Neural cell (in vitro differentiated cells): ENCODE measurements at regions not wholly inside any gene's neighbourhood (a gene's known extent, or its start where the extent isn't known, plus 50 kb on each side); places are given as distances from the start of the nearest gene placed in this dataset.

Source experiments
- H2AFZ ChIP-seq: fragments of 200-600, 300-800 bp; sonication (generic), shearing (Covaris generic); 2 replicates; pipeline ENCODE4 v1.6.0; 2014; ENCODE audit warnings: low read depth, mild to moderate bottlenecking, antibody characterized with exemption, low read length, moderate library complexity
- H3F3A ChIP-seq: fragments of 200-600 bp; shearing (Covaris generic); 2 replicates; pipeline ENCODE4 v1.6.1; 2016; ENCODE audit warnings: mild to moderate bottlenecking, moderate library complexity, mixed read lengths, antibody characterized with exemption, low read length; ENCODE audit not compliant: insufficient read depth, poor library complexity, severe bottlenecking
- H3K27ac ChIP-seq: fragments of 200-600, 300-800 bp; sonication (generic), shearing (Covaris generic); 2 replicates; pipeline ENCODE4 v1.5.1; 2014; ENCODE audit warnings: mild to moderate bottlenecking, low read length, moderate library complexity
- H3K27me3 ChIP-seq: fragments of 300-800, 200-600 bp; sonication (generic), shearing (Covaris generic); 2 replicates; pipeline ENCODE4 v1.6.0; 2014; ENCODE audit warnings: mild to moderate bottlenecking, low read depth, low read length, moderate library complexity; ENCODE audit not compliant: insufficient read depth
- H3K36me3 ChIP-seq: fragments of 300-800, 200-600 bp; sonication (generic), shearing (Covaris generic); 2 replicates; pipeline ENCODE4 v1.5.1; 2014; ENCODE audit warnings: mild to moderate bottlenecking, antibody characterized with exemption, low read length, moderate library complexity; ENCODE audit not compliant: insufficient read depth
- H3K4me2 ChIP-seq: fragments of 300-800, 200-600 bp; sonication (generic), shearing (Covaris generic); 2 replicates; pipeline ENCODE4 v1.6.0; 2014; ENCODE audit warnings: mild to moderate bottlenecking, low read length
- H3K4me3 ChIP-seq: fragments of 300-800, 200-600 bp; sonication (generic), shearing (Covaris generic); 2 replicates; pipeline ENCODE4 v1.5.1; 2014; ENCODE audit warnings: mild to moderate bottlenecking, low read length, moderate library complexity
- H3K79me2 ChIP-seq: fragments of 200-600 bp; shearing (Covaris generic); replicated peaks from 2 replicates; pipeline ENCODE4 v1.6.0; 2014; ENCODE audit warnings: mild to moderate bottlenecking, low read length, moderate library complexity; ENCODE audit not compliant: insufficient read depth
- H3K9ac ChIP-seq: fragments of 300-800, 200-600 bp; sonication (generic), shearing (Covaris generic); 2 replicates; pipeline ENCODE4 v1.6.1; 2016; ENCODE audit warnings: mild to moderate bottlenecking, low read length, mixed read lengths
- H3K9me2 ChIP-seq: fragments of 200-600 bp; shearing (Covaris generic); 2 replicates; pipeline ENCODE4 v1.6.1; 2016; ENCODE audit warnings: mild to moderate bottlenecking, low read length, mixed read lengths; ENCODE audit not compliant: insufficient read depth
- H3K9me3 ChIP-seq: fragments of 200-600, 300-800 bp; sonication (generic), shearing (Covaris generic); 2 replicates; pipeline ENCODE4 v1.6.1; 2016; ENCODE audit warnings: mild to moderate bottlenecking, mixed run types, low read length, moderate library complexity, mixed read lengths
- H4K20me1 ChIP-seq: fragments of 200-600 bp; shearing (Covaris generic); 2 replicates; pipeline ENCODE4 v1.6.1; 2016; ENCODE audit warnings: mild to moderate bottlenecking, mixed run types; ENCODE audit not compliant: insufficient read depth
- CTCF ChIP-seq: fragments of 450-650 bp; IDR thresholded peaks from 2 replicates; pipeline ENCODE4 v1.5.1; 2014; ENCODE audit warnings: antibody characterized with exemption, mild to moderate bottlenecking, moderate library complexity; ENCODE audit not compliant: poor library complexity, severe bottlenecking
- EP300 ChIP-seq: fragments of 450-650 bp; conservative IDR thresholded peaks from 2 replicates; pipeline ENCODE4 v1.6.1; 2014; ENCODE audit warnings: antibody characterized with exemption, mild to moderate bottlenecking, moderate library complexity; ENCODE audit not compliant: poor library complexity, severe bottlenecking
- EZH2 ChIP-seq: fragments of 200-600, 300-800 bp; shearing (Covaris generic), sonication (generic); IDR thresholded peaks from 2 replicates; pipeline ENCODE4 v1.6.1; 2014; ENCODE audit warnings: antibody characterized with exemption, low read length, borderline replicate concordance, mild to moderate bottlenecking; ENCODE audit not compliant: insufficient read depth, poor library complexity, severe bottlenecking
- MXI1 ChIP-seq: fragments of 450-650 bp; conservative IDR thresholded peaks from 2 replicates; pipeline ENCODE4 v1.6.1; 2014; ENCODE audit warnings: antibody characterized with exemption, mild to moderate bottlenecking; ENCODE audit not compliant: poor library complexity, severe bottlenecking
- POLR2AphosphoS5 ChIP-seq: IDR thresholded peaks from 2 replicates; pipeline ENCODE4 v1.6.1; 2012
- RAD21 ChIP-seq: fragments of 450-650 bp; conservative IDR thresholded peaks from 2 replicates; pipeline ENCODE4 v1.6.1; 2014; ENCODE audit warnings: antibody characterized with exemption, mild to moderate bottlenecking, moderate library complexity
- REST ChIP-seq: IDR thresholded peaks from 2 replicates; pipeline ENCODE4 v1.6.1; 2012; ENCODE audit warnings: borderline replicate concordance
- SMC3 ChIP-seq: fragments of 450-650 bp; conservative IDR thresholded peaks from 2 replicates; pipeline ENCODE4 v1.6.1; 2014; ENCODE audit warnings: antibody characterized with exemption, mild to moderate bottlenecking, moderate library complexity; ENCODE audit not compliant: poor library complexity
- TAF1 ChIP-seq: IDR thresholded peaks from 2 replicates; pipeline ENCODE4 v1.6.1; 2012; ENCODE audit warnings: low read depth

- Histone ChIP-seq H3K9me2 (no peaks in the 10 kb centered on the region), H2AFZ (no peak overlapping the region), H3K79me2 (no peaks in the 10 kb centered on the region), H3K36me3 (no peaks in the 10 kb centered on the region), H3K9ac (no peak overlapping the region), H3F3A (no peaks in the 10 kb centered on the region), H3K4me3 (no peak overlapping the region), H3K27ac (no peak overlapping the region), H3K4me2 (no peak overlapping the region), H4K20me1 (no peaks in the 10 kb centered on the region), H3K27me3 (no peaks in the 10 kb centered on the region), H3K9me3 (no peaks in the 10 kb centered on the region)
- TF ChIP-seq EZH2 (no peak), SMC3 (no peak), MXI1 (no peak), TAF1 (no peak), POLR2AphosphoS5 (no peak), CTCF (no peak), EP300 (no peak), RAD21 (no peak), REST (no peak)
These were observed 79.2 kb downstream of the UNC5CL start for GRCh38 chr6:40959781-40960327.

- no peaks in the 10 kb centered on the region for H4K20me1 ChIP-seq
- no peak overlapping the region for H3K4me3 ChIP-seq
- H3K4me2 ChIP-seq: no peak overlapping the region
- no peaks in the 10 kb centered on the region for H3F3A ChIP-seq
- H3K9ac ChIP-seq: no peak overlapping the region
- no peak for TF ChIP-seq EP300
- TF ChIP-seq POLR2AphosphoS5: no peak
- no peak for TF ChIP-seq REST
- no peak for TF ChIP-seq EZH2
- no peak for TF ChIP-seq TAF1
- TF ChIP-seq MXI1: no peak
- no peaks in the 10 kb centered on the region for H3K9me2 ChIP-seq
- H3K79me2 ChIP-seq: no peaks in the 10 kb centered on the region
- no peaks in the 10 kb centered on the region for H3K36me3 ChIP-seq
- no peaks in the 10 kb centered on the region for H3K9me3 ChIP-seq
- H3K27ac ChIP-seq: no peak overlapping the region
- H3K27me3 ChIP-seq: no peaks in the 10 kb centered on the region
- H2AFZ ChIP-seq: no peak overlapping the region
These were observed 80.3 kb downstream of the UNC5CL start for GRCh38 chr6:40958738-40959137.
